AG09319 (cell line): ENCODE measurements at regions not wholly inside any gene's neighbourhood (a gene's known extent, or its start where the extent isn't known, plus 50 kb on each side); places are given as distances from the start of the nearest gene placed in this dataset.

ENCODE experiments used
- DNase-seq: peaks from one replicate; pipeline ENCODE4 v3.0.0-alpha.2; 2010; ENCODE audit warnings: low read depth; ENCODE audit errors: extremely low read depth
- TF ChIP-seq, protein P1 (sequence below): IDR thresholded peaks from 2 replicates; pipeline ENCODE4 v1.5.1; 2011; ENCODE audit warnings: low read depth, mild to moderate bottlenecking, inconsistent platforms, low read length, moderate library complexity

DNA sequence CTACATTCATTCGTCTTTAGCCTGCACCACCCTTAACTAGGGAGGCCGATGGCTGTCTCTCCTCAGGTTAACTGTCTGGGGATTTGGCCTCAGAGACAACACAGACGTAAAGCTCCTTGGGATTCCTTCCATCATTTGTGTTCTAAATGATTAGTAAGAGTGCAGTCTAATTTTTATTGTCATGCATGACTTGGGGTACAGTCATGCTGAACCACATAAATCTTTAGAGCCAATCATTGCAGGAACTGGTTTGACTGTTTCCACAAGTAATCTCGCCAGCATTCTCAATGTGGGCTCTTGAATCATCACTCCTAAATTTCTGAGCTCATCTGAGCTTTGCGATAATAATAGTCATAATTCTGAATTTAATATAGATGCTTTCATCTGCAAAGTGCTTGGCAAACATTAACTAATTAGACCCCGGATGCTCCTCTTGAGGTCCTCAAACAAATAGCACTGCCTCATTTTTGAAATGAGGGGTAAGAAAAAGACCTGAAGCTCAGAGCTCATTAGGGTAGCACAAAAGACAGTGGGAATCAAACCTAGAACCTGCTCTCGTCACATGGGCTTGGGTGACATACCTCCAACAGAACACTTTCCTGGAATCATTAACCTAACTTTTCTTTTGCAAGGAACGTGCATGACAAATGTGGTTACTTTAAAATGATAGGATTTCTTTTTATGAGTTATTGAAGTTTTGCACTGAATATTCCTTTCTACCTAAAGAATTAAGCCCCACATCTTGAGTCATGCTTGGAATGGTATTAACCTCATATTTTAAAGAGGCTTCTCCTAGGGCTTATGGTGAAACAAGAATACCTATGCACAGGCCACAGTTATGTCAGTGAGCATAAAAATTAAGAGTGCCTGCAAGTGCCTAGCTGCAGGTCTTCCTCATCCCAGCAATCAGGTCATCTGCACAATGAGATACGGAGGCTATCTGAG lies 118.9 kb upstream of the NRP1 start:
- peak; percentile 67 for DNase-seq
- TF ChIP-seq, protein P1, sequence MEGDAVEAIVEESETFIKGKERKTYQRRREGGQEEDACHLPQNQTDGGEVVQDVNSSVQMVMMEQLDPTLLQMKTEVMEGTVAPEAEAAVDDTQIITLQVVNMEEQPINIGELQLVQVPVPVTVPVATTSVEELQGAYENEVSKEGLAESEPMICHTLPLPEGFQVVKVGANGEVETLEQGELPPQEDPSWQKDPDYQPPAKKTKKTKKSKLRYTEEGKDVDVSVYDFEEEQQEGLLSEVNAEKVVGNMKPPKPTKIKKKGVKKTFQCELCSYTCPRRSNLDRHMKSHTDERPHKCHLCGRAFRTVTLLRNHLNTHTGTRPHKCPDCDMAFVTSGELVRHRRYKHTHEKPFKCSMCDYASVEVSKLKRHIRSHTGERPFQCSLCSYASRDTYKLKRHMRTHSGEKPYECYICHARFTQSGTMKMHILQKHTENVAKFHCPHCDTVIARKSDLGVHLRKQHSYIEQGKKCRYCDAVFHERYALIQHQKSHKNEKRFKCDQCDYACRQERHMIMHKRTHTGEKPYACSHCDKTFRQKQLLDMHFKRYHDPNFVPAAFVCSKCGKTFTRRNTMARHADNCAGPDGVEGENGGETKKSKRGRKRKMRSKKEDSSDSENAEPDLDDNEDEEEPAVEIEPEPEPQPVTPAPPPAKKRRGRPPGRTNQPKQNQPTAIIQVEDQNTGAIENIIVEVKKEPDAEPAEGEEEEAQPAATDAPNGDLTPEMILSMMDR, result no peak

DNA sequence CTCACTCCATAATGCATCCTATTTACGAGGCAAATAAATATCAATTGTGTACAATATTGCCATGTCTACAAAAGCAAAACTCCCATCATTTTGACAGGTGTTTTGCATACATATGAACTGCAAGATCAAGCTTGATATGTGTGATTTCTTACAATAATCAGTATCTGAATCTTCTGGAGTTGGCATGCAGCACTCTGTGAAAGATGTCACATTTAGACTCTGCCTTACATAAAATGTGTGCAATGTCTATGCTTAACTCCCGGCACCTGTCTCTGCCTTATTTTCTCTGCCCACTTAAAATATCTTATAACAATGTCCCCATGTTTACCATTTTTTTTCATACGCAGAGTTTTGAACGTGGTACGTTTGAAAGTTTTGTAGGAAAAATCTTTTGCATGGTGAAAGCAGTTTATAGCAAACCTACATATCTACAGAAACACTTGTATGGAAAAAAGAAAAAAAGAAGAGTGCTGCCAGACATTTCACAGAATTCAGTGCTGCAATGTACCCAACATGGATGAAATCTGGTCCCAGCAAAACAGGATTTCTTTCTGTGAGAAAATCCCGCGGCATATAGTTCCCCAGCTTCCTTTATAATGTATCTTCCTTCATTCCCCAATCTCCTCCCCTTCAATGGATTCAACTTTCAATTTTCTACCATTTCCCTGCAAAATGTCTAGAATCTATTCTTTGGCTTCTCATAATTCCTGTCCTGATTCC lies 114.1 kb upstream of the NRP1 start:
- TF ChIP-seq, protein P1, result no peak
- DNase-seq, result no peak

DNA sequence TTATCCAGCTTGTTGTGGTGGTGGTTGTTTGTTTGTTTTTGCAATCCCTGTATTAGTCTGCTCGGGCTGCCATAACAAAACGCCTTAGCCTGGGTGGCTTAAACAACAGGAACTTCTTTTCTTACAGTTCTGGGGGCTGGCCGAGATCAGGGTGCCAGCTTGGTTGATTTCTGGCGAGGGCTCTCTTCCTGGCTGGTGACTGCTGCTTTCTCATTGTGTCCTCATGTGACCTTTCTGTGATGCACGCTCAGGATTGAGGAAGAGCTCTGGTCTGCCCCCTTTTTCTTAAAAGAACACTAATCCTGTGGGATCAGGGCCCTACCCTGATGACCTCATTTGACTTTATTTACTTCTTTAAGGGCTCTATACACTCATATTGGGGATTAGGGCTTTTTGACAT lies 107.1 kb upstream of the NRP1 start:
- TF ChIP-seq, protein P1, result no peak
- no peak for DNase-seq

DNA sequence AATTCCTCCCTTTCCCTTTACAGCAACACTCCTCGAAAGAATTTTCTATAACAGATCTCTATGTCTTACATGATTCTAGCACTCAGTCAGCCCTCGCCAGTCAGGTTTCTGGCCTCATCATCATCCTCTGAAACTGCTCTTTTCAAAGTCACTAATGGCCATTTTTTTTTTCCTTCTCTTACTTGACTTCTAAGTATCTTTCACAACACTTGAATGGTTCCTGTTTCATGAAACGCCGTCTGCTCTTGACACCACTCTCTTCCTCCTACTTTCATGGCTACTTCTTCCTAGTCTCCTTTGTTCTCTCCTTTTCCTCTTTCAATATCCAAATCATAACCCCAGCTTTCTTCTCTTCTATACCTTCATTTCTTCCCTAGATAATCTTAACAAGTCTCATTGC lies 100.5 kb upstream of the NRP1 start:
- DNase-seq, result no peak

DNA sequence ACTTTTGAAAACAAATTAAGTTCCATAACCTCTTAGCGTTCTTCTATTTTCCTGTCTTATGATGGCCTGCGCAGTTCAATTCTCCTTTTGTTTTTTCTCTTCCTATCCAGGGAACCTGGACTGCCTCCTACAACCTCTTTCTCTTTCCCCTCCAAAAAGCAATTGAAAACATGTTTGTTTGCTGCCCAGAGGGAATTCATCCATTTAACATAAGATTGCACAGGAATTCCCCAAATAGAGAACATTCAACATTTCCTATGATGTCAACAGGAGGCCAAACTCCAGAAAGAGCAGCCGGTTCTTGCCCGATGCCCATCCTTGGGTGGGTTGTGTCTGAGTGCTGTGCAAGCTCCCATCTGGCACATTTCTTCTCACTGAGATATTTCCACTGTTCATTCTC lies 94.2 kb upstream of the NRP1 start:
- no peak for DNase-seq

More for the DNA sequence above, 100.5 kb upstream of the NRP1 start:
- TF ChIP-seq, protein P1, result no peak

DNA sequence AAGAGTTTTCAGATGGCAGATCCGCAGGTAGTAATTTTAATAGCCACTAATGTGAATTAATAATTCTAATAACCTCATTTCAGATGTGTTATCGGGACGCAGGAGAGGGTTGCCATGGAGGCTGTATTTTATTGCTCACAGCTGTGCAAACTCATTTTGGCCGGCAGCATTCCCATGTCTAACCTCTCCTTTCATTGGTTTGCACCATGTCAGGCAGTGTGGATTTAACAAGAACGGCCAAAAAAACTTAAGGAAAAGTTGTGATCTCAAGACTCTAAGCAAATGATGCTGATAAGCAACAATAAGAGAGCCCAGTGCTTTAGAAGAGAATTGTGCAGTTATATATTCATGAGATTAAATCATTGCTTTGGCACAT lies 88.7 kb upstream of the NRP1 start:
- TF ChIP-seq, protein P1, result no peak
- DNase-seq, result no peak

More for the DNA sequence above, 94.2 kb upstream of the NRP1 start:
- TF ChIP-seq, protein P1, result no peak
